ENCODE measurements at regions not wholly inside any gene's neighbourhood (a gene's known extent, or its start where the extent isn't known, plus 50 kb on each side); places are given as distances from the start of the nearest gene placed in this dataset.

DNA sequence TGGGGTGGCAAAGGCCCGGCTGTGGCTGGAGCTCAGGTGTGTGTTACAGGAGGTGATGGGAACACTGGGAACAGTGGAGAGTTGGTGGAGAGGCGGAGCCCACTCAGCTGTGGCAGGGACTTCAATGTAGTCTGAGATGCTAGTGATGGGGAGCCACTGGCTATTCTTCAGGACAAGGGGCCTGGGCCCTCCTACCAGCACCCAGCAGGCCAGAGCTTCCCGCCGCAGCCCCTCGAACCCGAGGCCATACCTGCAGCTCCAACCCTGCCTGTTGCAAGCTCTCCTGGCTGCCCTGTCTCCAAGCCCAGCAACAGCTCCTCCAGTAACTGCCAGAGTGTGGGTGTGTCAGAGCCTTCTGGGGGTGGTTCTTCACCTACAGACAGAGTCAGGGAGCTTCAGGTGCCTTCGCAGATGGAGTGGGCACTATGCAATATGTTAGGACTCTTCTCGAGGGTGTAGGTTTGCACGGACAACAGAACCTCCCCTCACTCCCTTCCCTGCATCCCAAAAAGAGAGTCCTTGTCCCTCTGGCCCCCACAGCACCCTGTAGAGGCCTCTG is 146.2 kb upstream of the MLN start:
- H3K27me3 ChIP-seq = no peaks in the 10 kb centered on the region
- no peak overlapping the region for H3K4me3 ChIP-seq
- DNase-seq (ENCODE audit: low spot score in 2 of 2) = peak in 1 of 2 donors; percentile 45
- TF ChIP-seq POLR2AphosphoS5 (IDR thresholded peaks at IDR 0.05) = no peak
- TF ChIP-seq, protein P1, sequence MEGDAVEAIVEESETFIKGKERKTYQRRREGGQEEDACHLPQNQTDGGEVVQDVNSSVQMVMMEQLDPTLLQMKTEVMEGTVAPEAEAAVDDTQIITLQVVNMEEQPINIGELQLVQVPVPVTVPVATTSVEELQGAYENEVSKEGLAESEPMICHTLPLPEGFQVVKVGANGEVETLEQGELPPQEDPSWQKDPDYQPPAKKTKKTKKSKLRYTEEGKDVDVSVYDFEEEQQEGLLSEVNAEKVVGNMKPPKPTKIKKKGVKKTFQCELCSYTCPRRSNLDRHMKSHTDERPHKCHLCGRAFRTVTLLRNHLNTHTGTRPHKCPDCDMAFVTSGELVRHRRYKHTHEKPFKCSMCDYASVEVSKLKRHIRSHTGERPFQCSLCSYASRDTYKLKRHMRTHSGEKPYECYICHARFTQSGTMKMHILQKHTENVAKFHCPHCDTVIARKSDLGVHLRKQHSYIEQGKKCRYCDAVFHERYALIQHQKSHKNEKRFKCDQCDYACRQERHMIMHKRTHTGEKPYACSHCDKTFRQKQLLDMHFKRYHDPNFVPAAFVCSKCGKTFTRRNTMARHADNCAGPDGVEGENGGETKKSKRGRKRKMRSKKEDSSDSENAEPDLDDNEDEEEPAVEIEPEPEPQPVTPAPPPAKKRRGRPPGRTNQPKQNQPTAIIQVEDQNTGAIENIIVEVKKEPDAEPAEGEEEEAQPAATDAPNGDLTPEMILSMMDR (IDR thresholded peaks at IDR 0.05) = no peak
- no peak for TF ChIP-seq POLR2A (IDR thresholded peaks at IDR 0.05)
- intact Hi-C loops (cut with DNase I; ENCODE audit: low total_unique reads) = no loop called here
- no peaks in the 10 kb centered on the region for H3K36me3 ChIP-seq
- no peaks in the 10 kb centered on the region for H3K4me1 ChIP-seq
- H3K27ac ChIP-seq = no peak overlapping the region
- no peaks in the 10 kb centered on the region for H3K9me3 ChIP-seq

DNA sequence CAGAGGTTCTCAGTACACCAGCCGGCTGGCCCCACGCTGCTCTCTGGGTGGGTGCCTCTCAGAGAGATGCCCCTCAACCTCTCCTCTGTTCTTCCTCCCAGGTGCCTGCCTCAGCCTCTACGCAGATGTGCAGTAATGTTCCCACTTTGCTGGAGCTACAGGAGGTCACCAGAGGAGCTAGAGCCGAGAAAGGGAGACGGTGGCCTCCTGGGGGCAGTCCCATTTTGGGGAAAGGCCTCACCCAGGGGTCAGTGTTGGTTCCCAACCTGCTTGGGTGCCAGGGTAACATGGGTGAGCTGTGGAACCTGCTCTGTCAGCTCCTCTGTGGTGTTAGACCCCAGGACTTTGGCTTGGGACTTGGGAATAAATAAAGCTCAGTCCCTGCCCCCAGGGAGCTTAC is 145.3 kb upstream of the MLN start:
- DNase-seq (ENCODE audit: low spot score in 2 of 2) = peak in 1 of 2 donors; percentile 35
- Histone ChIP-seq H3K9me3 (no peaks in the 10 kb centered on the region), H3K36me3 (no peaks in the 10 kb centered on the region), H3K4me3 (no peak overlapping the region), H3K27me3 (no peaks in the 10 kb centered on the region), H3K4me1 (no peaks in the 10 kb centered on the region), H3K27ac (no peak overlapping the region)
- TF ChIP-seq POLR2AphosphoS5 (IDR thresholded peaks at IDR 0.05) = no peak
- TF ChIP-seq POLR2A (IDR thresholded peaks at IDR 0.05) = no peak
- TF ChIP-seq, protein P1 (IDR thresholded peaks at IDR 0.05) = no peak
- intact Hi-C loops (cut with DNase I; ENCODE audit: low total_unique reads) = no loop called here

DNA sequence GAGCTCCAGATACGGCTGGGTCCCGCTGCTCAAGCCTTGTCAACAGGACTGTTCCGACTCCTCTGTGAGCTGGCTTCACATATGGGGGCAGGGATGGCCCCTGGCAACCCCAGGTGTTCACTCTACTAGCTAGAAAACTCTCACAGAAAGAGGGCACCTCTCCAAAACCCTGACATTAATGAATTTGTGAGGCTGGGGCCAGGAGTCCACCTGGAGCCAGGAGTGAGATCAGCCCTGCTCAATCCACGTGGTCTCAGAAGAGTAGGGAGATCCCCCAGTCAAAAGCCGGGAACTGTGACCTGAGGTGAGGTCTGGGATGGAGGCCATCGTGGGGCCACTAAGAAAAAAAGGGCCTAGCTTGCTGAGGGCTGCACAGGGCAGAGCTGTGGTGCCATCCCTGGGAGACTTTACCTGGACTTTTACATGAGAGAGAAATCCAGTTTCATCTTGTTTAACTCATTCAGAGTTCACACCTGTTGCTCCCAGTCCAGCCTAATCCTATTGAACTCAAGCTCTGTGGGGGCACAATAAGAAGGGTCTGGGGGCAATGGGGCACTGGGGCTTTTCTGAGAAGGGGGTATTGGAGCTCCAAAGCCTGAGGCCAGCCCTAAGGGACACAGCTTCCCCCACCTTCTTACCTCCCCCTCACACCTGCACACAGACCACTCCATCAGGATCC is 144.3 kb upstream of the MLN start:
- DNase-seq (ENCODE audit: low spot score in 2 of 2) = no peak
- Histone ChIP-seq H3K27ac (no peak overlapping the region), H3K4me3 (no peak overlapping the region), H3K9me3 (no peaks in the 10 kb centered on the region), H3K4me1 (no peaks in the 10 kb centered on the region), H3K36me3 (no peaks in the 10 kb centered on the region), H3K27me3 (no peaks in the 10 kb centered on the region)
- intact Hi-C loops (cut with DNase I; ENCODE audit: low total_unique reads) = no loop called here
- TF ChIP-seq POLR2A (IDR thresholded peaks at IDR 0.05) (no peak), POLR2AphosphoS5 (IDR thresholded peaks at IDR 0.05) (no peak)
- TF ChIP-seq, protein P1 (IDR thresholded peaks at IDR 0.05) = no peak

DNA sequence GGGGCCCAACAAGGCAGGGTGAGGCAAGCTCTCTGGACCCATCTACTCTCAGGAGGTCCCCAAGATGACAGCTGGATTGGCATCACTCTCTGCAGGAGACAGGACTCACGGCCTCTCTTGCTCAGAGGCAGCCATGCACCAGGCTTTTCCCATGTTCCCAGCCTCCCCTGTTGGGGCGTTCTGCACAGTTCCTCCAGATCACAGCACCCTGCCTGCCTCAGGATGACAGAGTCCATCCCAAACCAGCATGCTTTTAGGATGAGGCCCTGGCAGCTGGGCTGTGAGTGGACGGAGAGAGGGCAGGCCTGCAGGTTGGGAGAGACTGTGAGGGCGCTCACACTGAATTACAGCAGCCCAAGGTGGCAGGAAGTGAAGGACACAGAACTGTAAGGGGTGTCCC is 143.2 kb upstream of the MLN start:
- H3K4me1 ChIP-seq = no peaks in the 10 kb centered on the region
- H3K27ac ChIP-seq = no peak overlapping the region
- H3K4me3 ChIP-seq = no peak overlapping the region
- H3K36me3 ChIP-seq = no peaks in the 10 kb centered on the region
- intact Hi-C loops (cut with DNase I; ENCODE audit: low total_unique reads) = no loop called here
- DNase-seq (ENCODE audit: low spot score in 2 of 2) = no peak
- TF ChIP-seq POLR2A (IDR thresholded peaks at IDR 0.05) (no peak), POLR2AphosphoS5 (IDR thresholded peaks at IDR 0.05) (no peak)
- TF ChIP-seq, protein P1 (IDR thresholded peaks at IDR 0.05) = no peak
- no peaks in the 10 kb centered on the region for H3K27me3 ChIP-seq
- no peaks in the 10 kb centered on the region for H3K9me3 ChIP-seq

DNA sequence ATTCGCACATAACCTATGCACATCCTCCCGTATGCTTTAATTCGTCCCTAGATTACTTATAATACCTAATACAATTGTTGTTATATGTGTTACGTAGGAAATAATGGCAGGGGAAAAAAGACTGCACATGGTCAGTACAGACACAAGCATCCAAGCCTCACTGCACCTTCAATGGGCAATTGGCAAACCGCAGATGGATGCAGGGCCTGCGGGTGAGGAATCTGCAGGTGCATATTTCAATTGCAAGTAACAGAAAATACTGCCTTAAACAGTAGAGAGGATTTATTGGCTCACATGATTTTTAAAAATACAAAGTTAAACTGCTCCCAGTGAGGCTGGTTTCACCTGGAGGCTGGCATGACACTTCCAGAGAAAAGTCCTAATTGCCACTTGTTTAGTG is 142.1 kb upstream of the MLN start:
- TF ChIP-seq POLR2A (IDR thresholded peaks at IDR 0.05) (no peak), POLR2AphosphoS5 (IDR thresholded peaks at IDR 0.05) (no peak)
- TF ChIP-seq, protein P1 (IDR thresholded peaks at IDR 0.05) = no peak
- DNase-seq (ENCODE audit: low spot score in 2 of 2) = no peak

More for the DNA sequence above, 142.1 kb upstream of the MLN start:
- intact Hi-C loops (cut with DNase I; ENCODE audit: low total_unique reads) = no loop called here
- Histone ChIP-seq H3K4me3 (no peak overlapping the region), H3K9me3 (no peaks in the 10 kb centered on the region), H3K27me3 (no peaks in the 10 kb centered on the region), H3K27ac (no peak overlapping the region), H3K4me1 (no peaks in the 10 kb centered on the region), H3K36me3 (no peaks in the 10 kb centered on the region)

Measured in breast epithelium (tissue), 4 donors.